Endothelial cell of umbilical vein (primary cell): ENCODE measurements at regions not wholly inside any gene's neighbourhood (a gene's known extent, or its start where the extent isn't known, plus 50 kb on each side); places are given as distances from the start of the nearest gene placed in this dataset.

ENCODE experiments used
- EZH2 ChIP-seq: IDR thresholded peaks from 2 replicates; pipeline ENCODE4 v1.6.1; 2012; ENCODE audit warnings: borderline replicate concordance, low read depth, mild to moderate bottlenecking, moderate library complexity, low read length, inconsistent platforms; ENCODE audit not compliant: severe bottlenecking
- POLR2AphosphoS5 ChIP-seq: IDR thresholded peaks from 2 replicates; pipeline ENCODE4 v1.6.1; 2012; ENCODE audit warnings: low read depth, mild to moderate bottlenecking, control low read depth, low read length, moderate library complexity; ENCODE audit not compliant: insufficient read depth
- TF ChIP-seq, protein P1 (sequence below), 2 donors: IDR thresholded peaks; 1 replicate in 1 of 2; 2 replicates in 1 of 2; pipeline ENCODE4 v1.5.1; 2011; ENCODE audit warnings: low read length in 2 of 2, mild to moderate bottlenecking in 2 of 2, moderate library complexity in 2 of 2, control low read depth in 1 of 2, inconsistent platforms in 1 of 2, low read depth in 1 of 2; ENCODE audit not compliant: insufficient read depth in 1 of 2; ENCODE audit errors: extremely low read depth in 1 of 2

DNA sequence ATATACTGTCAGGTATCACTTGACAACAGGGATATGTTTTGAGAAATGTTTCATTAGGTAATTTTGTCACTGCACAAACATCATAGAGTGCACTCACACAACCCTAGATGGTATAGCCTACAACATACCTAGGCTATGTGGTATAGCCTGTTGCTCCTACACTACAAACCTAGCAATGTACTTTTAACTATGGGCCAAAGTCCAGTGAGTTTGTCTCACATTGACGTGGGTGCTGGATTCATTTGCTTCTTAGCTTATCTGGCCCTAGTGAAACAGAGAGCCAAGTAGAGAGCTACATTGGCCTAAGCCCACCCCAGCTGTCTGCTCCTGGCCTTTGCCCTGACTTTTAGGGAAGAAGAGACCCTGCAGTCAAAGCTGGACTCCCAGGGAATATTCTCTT, 180.7 kb upstream of the EGFLAM start:
- TF ChIP-seq, protein P1, sequence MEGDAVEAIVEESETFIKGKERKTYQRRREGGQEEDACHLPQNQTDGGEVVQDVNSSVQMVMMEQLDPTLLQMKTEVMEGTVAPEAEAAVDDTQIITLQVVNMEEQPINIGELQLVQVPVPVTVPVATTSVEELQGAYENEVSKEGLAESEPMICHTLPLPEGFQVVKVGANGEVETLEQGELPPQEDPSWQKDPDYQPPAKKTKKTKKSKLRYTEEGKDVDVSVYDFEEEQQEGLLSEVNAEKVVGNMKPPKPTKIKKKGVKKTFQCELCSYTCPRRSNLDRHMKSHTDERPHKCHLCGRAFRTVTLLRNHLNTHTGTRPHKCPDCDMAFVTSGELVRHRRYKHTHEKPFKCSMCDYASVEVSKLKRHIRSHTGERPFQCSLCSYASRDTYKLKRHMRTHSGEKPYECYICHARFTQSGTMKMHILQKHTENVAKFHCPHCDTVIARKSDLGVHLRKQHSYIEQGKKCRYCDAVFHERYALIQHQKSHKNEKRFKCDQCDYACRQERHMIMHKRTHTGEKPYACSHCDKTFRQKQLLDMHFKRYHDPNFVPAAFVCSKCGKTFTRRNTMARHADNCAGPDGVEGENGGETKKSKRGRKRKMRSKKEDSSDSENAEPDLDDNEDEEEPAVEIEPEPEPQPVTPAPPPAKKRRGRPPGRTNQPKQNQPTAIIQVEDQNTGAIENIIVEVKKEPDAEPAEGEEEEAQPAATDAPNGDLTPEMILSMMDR (IDR thresholded peaks at IDR 0.05; ENCODE audit: extremely low read depth in 1 of 2, insufficient read depth in 1 of 2, low read depth in 1 of 2, low read length in 2 of 2), result no peak
- TF ChIP-seq POLR2AphosphoS5, result no peak
- TF ChIP-seq EZH2, result no peak
